ENCODE measurements at regions not wholly inside any gene's neighbourhood (a gene's known extent, or its start where the extent isn't known, plus 50 kb on each side); places are given as distances from the start of the nearest gene placed in this dataset.
A peak's percentile ranks its signal among the peaks of the same experiment; 100 is the strongest.

- ATAC-seq (no peak), DNase-seq (ENCODE audit: extremely low read depth in 1 of 4, low spot score in 3 of 4) (peak in 1 of 4 experiments; percentile 10), FAIRE-seq (no peak)
- ChIA-PET CTCF (ENCODE audit: low intra/inter-chr PET ratio) (no interaction called here), POLR2A (no interaction called here)
- Histone ChIP-seq H3K79me2 (ENCODE audit: control insufficient read depth, insufficient read depth, low read length) (no peaks in the 10 kb centered on the region), H4K20me1 (replicated peaks; ENCODE audit: control insufficient read depth, insufficient read depth, low read length) (no peaks in the 10 kb centered on the region), H3K9ac (ENCODE audit: insufficient read depth in 1 of 2, low read depth in 2 of 2, low read length in 2 of 2) (no peak overlapping the region), H3K27ac (ENCODE audit: extremely low read depth, low read depth, low read length) (no peak overlapping the region), H3K9me1 (ENCODE audit: control insufficient read depth, insufficient read depth, low read length) (no peaks in the 10 kb centered on the region), H3K4me1 (replicated peaks in 1 of 2; ENCODE audit: control insufficient read depth in 2 of 2, insufficient read depth in 2 of 2, low read length in 2 of 2) (peaks cover 0 to 18% of the 10 kb centered on the region in 2 experiments; a peak in 2 of 5 replicates), H3K4me3 (no peak overlapping the region), H3K4me2 (ENCODE audit: insufficient read depth, low read length) (no peak overlapping the region), H3K9me3 (replicated peaks; ENCODE audit: control insufficient read depth, insufficient read depth, low read depth, low read length) (peaks cover 6% of the 10 kb centered on the region), H3K36me3 (ENCODE audit: control insufficient read depth, insufficient read depth, low read length) (no peaks in the 10 kb centered on the region), H2AFZ (ENCODE audit: low read depth, low read length) (no peak overlapping the region), H3K27me3 (ENCODE audit: control insufficient read depth in 2 of 2, insufficient read depth in 2 of 2, low read length in 2 of 2) (no peaks in the 10 kb centered on the region)
- WGBS (ENCODE audit: insufficient coverage, low coverage, missing lambda C conversion rate) = 0% methylated on average over 1 of the region's 1 CpG
- in situ Hi-C loops (cut with MboI) (no loop called here), intact Hi-C loops (cut with micrococcal nuclease) (no loop called here)
- BruUV-seq (replicated peaks) = no TSS peak
- no peak for TF ChIP-seq TAL1 (IDR thresholded peaks at IDR 0.05)
- no peak for TF ChIP-seq ESRRB (CRISPR knock-in tag; IDR thresholded peaks at IDR 0.05; ENCODE audit: borderline replicate concordance)
- TF ChIP-seq YY1 (IDR thresholded peaks at IDR 0.05; ENCODE audit: borderline replicate concordance in 1 of 3, control insufficient read depth in 1 of 3, extremely low read depth in 1 of 3, insufficient read depth in 3 of 3, insufficient read length in 1 of 3, insufficient replicate concordance in 2 of 3, low read depth in 1 of 3, low read length in 2 of 3) = no peak
- no peak for TF ChIP-seq TCF7L2 (IDR thresholded peaks at IDR 0.05; ENCODE audit: low read depth, low read length)
These were observed 75.2 kb upstream of the NFIB start for GRCh38 chr9:14389146-14389545.

DNA sequence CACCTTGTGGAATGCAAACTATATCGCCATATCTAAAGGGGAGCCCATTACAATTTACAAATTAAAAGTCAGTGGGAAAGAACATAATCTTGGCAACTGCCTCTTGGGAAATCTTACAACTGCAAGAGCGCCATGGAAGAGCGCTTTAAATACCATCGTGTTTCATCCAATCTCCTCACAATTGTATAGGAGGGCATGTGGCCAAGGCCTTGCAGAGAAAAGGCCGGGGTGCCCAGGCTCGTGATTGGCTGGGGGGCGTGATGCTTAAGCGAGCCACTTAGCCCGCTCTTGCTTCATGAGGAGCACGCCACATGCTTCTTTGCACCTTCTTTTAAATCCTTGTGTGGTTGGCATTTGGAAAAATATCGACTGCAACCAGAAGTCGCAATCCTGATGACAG is 69.8 kb upstream of the NFIB start:
- ATAC-seq (no peak), FAIRE-seq (no peak), DNase-seq (ENCODE audit: extremely low read depth in 1 of 4, low spot score in 3 of 4) (no peak)
- peaks cover 0 to 9% of the 10 kb centered on the region in 2 experiments; a peak in 2 of 5 replicates for H3K4me1 ChIP-seq (replicated peaks in 1 of 2; ENCODE audit: control insufficient read depth in 2 of 2, insufficient read depth in 2 of 2, low read length in 2 of 2)
- no peak overlapping the region for H3K27ac ChIP-seq (ENCODE audit: extremely low read depth, low read depth, low read length)
- no peaks in the 10 kb centered on the region for H3K9me1 ChIP-seq (ENCODE audit: control insufficient read depth, insufficient read depth, low read length)
- BruUV-seq (replicated peaks) = no TSS peak
- in situ Hi-C loops (cut with MboI) = no loop called here
- POLR2A ChIA-PET = no interaction called here
- H3K9ac ChIP-seq (ENCODE audit: insufficient read depth in 1 of 2, low read depth in 2 of 2, low read length in 2 of 2) = no peak overlapping the region
- H3K36me3 ChIP-seq (ENCODE audit: control insufficient read depth, insufficient read depth, low read length) = no peaks in the 10 kb centered on the region
- intact Hi-C loops (cut with micrococcal nuclease) = no loop called here
- no peaks in the 10 kb centered on the region for H3K27me3 ChIP-seq (ENCODE audit: control insufficient read depth in 2 of 2, insufficient read depth in 2 of 2, low read length in 2 of 2)
- H2AFZ ChIP-seq (ENCODE audit: low read depth, low read length) = no peak overlapping the region
- CTCF ChIA-PET (ENCODE audit: low intra/inter-chr PET ratio) = interaction anchor here (0.5 kb wide), 1 partner anchor 1030 kb away, joined by 3 read pairs; no protein-coding TSS in a partner anchor
- no peaks in the 10 kb centered on the region for H4K20me1 ChIP-seq (replicated peaks; ENCODE audit: control insufficient read depth, insufficient read depth, low read length)
- no peaks in the 10 kb centered on the region for H3K79me2 ChIP-seq (ENCODE audit: control insufficient read depth, insufficient read depth, low read length)
- WGBS (ENCODE audit: insufficient coverage, low coverage, missing lambda C conversion rate) = 74% methylated on average over 7 of the region's 12 CpGs
- no peak overlapping the region for H3K4me3 ChIP-seq
- H3K9me3 ChIP-seq (replicated peaks; ENCODE audit: control insufficient read depth, insufficient read depth, low read depth, low read length) = no peaks in the 10 kb centered on the region
- no peak overlapping the region for H3K4me2 ChIP-seq (ENCODE audit: insufficient read depth, low read length)
- TF ChIP-seq, protein P1, sequence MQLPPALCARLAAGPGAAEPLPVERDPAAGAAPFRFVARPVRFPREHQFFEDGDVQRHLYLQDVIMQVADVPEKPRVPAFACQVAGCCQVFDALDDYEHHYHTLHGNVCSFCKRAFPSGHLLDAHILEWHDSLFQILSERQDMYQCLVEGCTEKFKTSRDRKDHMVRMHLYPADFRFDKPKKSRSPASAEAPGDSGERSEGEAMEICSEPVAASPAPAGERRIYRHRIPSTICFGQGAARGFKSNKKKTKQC (CRISPR knock-in tag; IDR thresholded peaks at IDR 0.05) = no peak
- TF ChIP-seq GTF2E2 (tag; IDR thresholded peaks at IDR 0.05) (no peak), SMARCA4 (IDR thresholded peaks at IDR 0.05) (no peak), ZC3H11A (IDR thresholded peaks at IDR 0.05; ENCODE audit: low read depth, low read length) (no peak), GABPB2 (CRISPR knock-in tag; conservative IDR thresholded peaks at IDR 0.05) (no peak), FOXK2 (conservative IDR thresholded peaks at IDR 0.05 in 1 of 2, IDR thresholded peaks at IDR 0.05 in 1 of 2; ENCODE audit: low read depth in 2 of 2) (no peak), SP2 (IDR thresholded peaks at IDR 0.05; ENCODE audit: extremely low read depth, low read depth, low read length, poor library complexity, severe bottlenecking) (no peak), SAFB2 (IDR thresholded peaks at IDR 0.05; ENCODE audit: borderline replicate concordance, low read depth, low read length, severe bottlenecking) (no peak), ARID1B (IDR thresholded peaks at IDR 0.05) (no peak)
- TF ChIP-seq, protein P2, sequence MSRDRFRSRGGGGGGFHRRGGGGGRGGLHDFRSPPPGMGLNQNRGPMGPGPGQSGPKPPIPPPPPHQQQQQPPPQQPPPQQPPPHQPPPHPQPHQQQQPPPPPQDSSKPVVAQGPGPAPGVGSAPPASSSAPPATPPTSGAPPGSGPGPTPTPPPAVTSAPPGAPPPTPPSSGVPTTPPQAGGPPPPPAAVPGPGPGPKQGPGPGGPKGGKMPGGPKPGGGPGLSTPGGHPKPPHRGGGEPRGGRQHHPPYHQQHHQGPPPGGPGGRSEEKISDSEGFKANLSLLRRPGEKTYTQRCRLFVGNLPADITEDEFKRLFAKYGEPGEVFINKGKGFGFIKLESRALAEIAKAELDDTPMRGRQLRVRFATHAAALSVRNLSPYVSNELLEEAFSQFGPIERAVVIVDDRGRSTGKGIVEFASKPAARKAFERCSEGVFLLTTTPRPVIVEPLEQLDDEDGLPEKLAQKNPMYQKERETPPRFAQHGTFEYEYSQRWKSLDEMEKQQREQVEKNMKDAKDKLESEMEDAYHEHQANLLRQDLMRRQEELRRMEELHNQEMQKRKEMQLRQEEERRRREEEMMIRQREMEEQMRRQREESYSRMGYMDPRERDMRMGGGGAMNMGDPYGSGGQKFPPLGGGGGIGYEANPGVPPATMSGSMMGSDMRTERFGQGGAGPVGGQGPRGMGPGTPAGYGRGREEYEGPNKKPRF (IDR thresholded peaks at IDR 0.05; ENCODE audit: low read depth, low read length) = no peak

Data from K562 (cell line).